HEK293T (cell line): ENCODE measurements at regions not wholly inside any gene's neighbourhood (a gene's known extent, or its start where the extent isn't known, plus 50 kb on each side); places are given as distances from the start of the nearest gene placed in this dataset.

ENCODE experiments used
- CTCF ChIA-PET: fragments of 350-600 bp; formaldehyde crosslinking; extraction: SDS; loops from one replicate; lab custom pipeline; 2021; ENCODE audit warnings: antibody characterized with exemption, inconsistent platforms; lab: Yijun Ruan, JAX
- POLR2A ChIA-PET: fragments of 350-600 bp; formaldehyde crosslinking; extraction: SDS; loops from one replicate; lab custom pipeline; 2020; ENCODE audit warnings: antibody characterized with exemption, inconsistent platforms; lab: Yijun Ruan, JAX
- DNase-seq: peaks from one replicate; pipeline ENCODE4 v3.0.0; 2012; ENCODE audit warnings: mixed read lengths; ENCODE audit errors: extremely low spot score
- ARNT ChIP-seq: fragments of 450-650 bp; IDR thresholded peaks from 2 replicates; pipeline ENCODE4 v1.6.1; 2017; ENCODE audit warnings: mild to moderate bottlenecking
- BHLHE40 ChIP-seq: fragments of 450-650 bp; IDR thresholded peaks from 2 replicates; pipeline ENCODE4 v1.6.1; 2016; ENCODE audit warnings: mild to moderate bottlenecking, moderate library complexity, borderline replicate concordance
- CTBP1 ChIP-seq: fragments of 450-650 bp; IDR thresholded peaks from 2 replicates; pipeline ENCODE4 v1.6.1; 2016; ENCODE audit warnings: borderline replicate concordance
- ELF4 ChIP-seq: fragments of 450-650 bp; IDR thresholded peaks from 2 replicates; pipeline ENCODE4 v1.6.1; 2017; ENCODE audit warnings: antibody characterized with exemption
- FOXA1 ChIP-seq: fragments of 450-650 bp; IDR thresholded peaks from 2 replicates; pipeline ENCODE4 v1.6.1; 2016; ENCODE audit warnings: mild to moderate bottlenecking
- FOXK2 ChIP-seq: fragments of 450-650 bp; IDR thresholded peaks from 2 replicates; pipeline ENCODE4 v1.6.1; 2016; ENCODE audit warnings: mild to moderate bottlenecking
- FOXM1 ChIP-seq: fragments of 450-650 bp; IDR thresholded peaks from 2 replicates; pipeline ENCODE4 v1.6.1; 2017; ENCODE audit warnings: mild to moderate bottlenecking, borderline replicate concordance
- HDGF ChIP-seq: fragments of 450-650 bp; IDR thresholded peaks from 2 replicates; pipeline ENCODE4 v1.6.1; 2017; ENCODE audit warnings: antibody characterized with exemption, borderline replicate concordance
- L3MBTL2 ChIP-seq: fragments of 450-650 bp; conservative IDR thresholded peaks from 2 replicates; pipeline ENCODE4 v1.6.1; 2016; ENCODE audit warnings: mild to moderate bottlenecking
- LEF1 ChIP-seq: fragments of 450-650 bp; IDR thresholded peaks from 2 replicates; pipeline ENCODE4 v1.6.1; 2017; ENCODE audit warnings: mild to moderate bottlenecking, borderline replicate concordance
- NFRKB ChIP-seq: fragments of 450-650 bp; IDR thresholded peaks from 2 replicates; pipeline ENCODE4 v1.6.1; 2016; ENCODE audit warnings: mild to moderate bottlenecking, moderate library complexity
- SP1 ChIP-seq: fragments of 450-650 bp; IDR thresholded peaks from 2 replicates; pipeline ENCODE4 v1.6.1; 2017
- SUZ12 ChIP-seq: fragments of 450-650 bp; IDR thresholded peaks from 2 replicates; pipeline ENCODE4 v1.6.1; 2016; ENCODE audit warnings: mild to moderate bottlenecking
- TARDBP ChIP-seq: fragments of 450-650 bp; IDR thresholded peaks from 2 replicates; pipeline ENCODE4 v1.6.1; 2016
- ZNF384 ChIP-seq: fragments of 450-650 bp; IDR thresholded peaks from 2 replicates; pipeline ENCODE4 v1.6.1; 2016
- TF ChIP-seq, protein P1 (sequence below): fragments of 450-650 bp; IDR thresholded peaks from 2 replicates; pipeline ENCODE4 v1.6.1; 2016

- TF ChIP-seq CTBP1 = no peak
- TF ChIP-seq ELF4 = no peak
- TF ChIP-seq SP1 = no peak
- no peak for TF ChIP-seq NFRKB
- TF ChIP-seq, protein P1, sequence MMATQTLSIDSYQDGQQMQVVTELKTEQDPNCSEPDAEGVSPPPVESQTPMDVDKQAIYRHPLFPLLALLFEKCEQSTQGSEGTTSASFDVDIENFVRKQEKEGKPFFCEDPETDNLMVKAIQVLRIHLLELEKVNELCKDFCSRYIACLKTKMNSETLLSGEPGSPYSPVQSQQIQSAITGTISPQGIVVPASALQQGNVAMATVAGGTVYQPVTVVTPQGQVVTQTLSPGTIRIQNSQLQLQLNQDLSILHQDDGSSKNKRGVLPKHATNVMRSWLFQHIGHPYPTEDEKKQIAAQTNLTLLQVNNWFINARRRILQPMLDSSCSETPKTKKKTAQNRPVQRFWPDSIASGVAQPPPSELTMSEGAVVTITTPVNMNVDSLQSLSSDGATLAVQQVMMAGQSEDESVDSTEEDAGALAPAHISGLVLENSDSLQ = no peak
- no peak for TF ChIP-seq ARNT
- no peak for TF ChIP-seq SUZ12
- TF ChIP-seq LEF1 = no peak
- no peak for TF ChIP-seq FOXA1
- no peak for TF ChIP-seq ZNF384
- no peak for TF ChIP-seq TARDBP
- no peak for TF ChIP-seq L3MBTL2
- no peak for DNase-seq
- ChIA-PET CTCF (interaction anchor here (2.2 kb wide), 1 partner anchor 377 kb away, joined by 5 read pairs; no protein-coding TSS in a partner anchor), POLR2A (no interaction called here)
These were observed 71.0 kb downstream of the PTGS2 start for GRCh38 chr1:186609183-186609582.

- POLR2A ChIA-PET = no interaction called here
- TF ChIP-seq ZNF384 = peak; percentile 38; the same call in 1 of the 2 replicates
- TF ChIP-seq FOXA1 = no peak
- CTCF ChIA-PET = interaction anchor here (0.6 to 1.5 kb wide), 4 partner anchors 74 to 201 kb away, joined by 3 to 8 read pairs (median 4); partner anchors contain the start of gene PTGS2
- peak; percentile 72 for DNase-seq
These were observed 74.4 kb downstream of the PTGS2 start for GRCh38 chr1:186605762-186606350.

DNA sequence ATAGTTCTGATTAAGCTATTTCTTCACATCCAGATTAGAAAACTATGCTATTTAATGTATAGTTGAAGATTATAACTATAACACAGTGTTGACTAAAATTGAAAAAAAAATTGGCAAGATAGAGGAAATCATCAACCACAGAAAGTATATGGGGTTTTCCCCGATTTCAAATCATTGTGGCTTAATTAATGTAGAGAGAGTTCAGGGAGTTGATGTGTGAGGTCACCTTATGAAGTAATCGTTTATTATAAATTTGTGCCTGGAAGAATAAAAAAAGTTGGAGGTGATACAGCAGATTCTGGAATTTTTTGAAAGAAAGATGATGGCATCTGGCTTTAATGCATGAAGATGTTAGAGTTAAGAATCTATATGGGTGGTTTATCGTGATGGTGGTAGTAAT lies 84.3 kb downstream of the PTGS2 start:
- POLR2A ChIA-PET = no interaction called here
- no peak for DNase-seq
- CTCF ChIA-PET = no interaction called here
- TF ChIP-seq HDGF (no peak), NFRKB (no peak), FOXK2 (no peak), TARDBP (no peak), SUZ12 (no peak), ZNF384 (no peak), FOXM1 (no peak), CTBP1 (no peak), ELF4 (no peak), BHLHE40 (no peak), ARNT (no peak)
- TF ChIP-seq, protein P1 = no peak

- TF ChIP-seq ARNT (no peak), SP1 (no peak), CTBP1 (no peak), ELF4 (no peak), HDGF (no peak), FOXA1 (no peak), L3MBTL2 (no peak), TARDBP (no peak)
- TF ChIP-seq, protein P1 = no peak
- no peak for DNase-seq
- CTCF ChIA-PET = no interaction called here
- POLR2A ChIA-PET = no interaction called here
These were observed 101.8 kb downstream of the PTGS2 start for GRCh38 chr1:186578325-186579016.

DNA sequence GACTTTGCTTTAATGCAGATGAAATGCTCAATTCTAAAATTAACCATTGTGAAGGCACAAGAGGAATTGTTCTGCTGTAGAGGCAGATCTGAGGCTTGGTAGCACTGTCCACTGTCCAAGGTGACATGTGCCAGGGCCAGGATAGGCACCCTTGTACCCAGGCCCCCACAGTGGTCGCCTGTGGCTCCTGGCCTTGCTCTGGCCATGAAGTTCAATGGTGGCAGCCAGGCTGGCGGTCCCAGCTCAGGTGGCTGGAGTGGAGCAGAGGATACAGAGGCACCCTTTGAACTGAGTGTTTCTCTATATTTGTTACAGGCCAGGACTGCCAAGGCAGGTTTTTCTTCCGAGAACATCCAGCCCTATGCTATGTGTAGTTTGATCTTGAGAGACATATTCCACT lies 102.6 kb downstream of the PTGS2 start:
- no peak for DNase-seq
- TF ChIP-seq SUZ12 = no peak
- TF ChIP-seq ZNF384 = no peak
- TF ChIP-seq TARDBP = no peak
- no peak for TF ChIP-seq NFRKB
- no peak for TF ChIP-seq SP1
- ChIA-PET POLR2A (no interaction called here), CTCF (no interaction called here)

GRCh38 chr1:186577216-186577615 lies 103.0 kb downstream of the PTGS2 start:
- ChIA-PET CTCF (no interaction called here), POLR2A (no interaction called here)
- no peak for DNase-seq
- TF ChIP-seq ZNF384 = no peak
- TF ChIP-seq BHLHE40 = no peak
- TF ChIP-seq SP1 = no peak
- no peak for TF ChIP-seq TARDBP

- POLR2A ChIA-PET = no interaction called here
- DNase-seq = no peak
These were observed 104.9 kb downstream of the PTGS2 start for GRCh38 chr1:186575348-186575747.

More at GRCh38 chr1:186575348-186575747, 104.9 kb downstream of the PTGS2 start:
- TF ChIP-seq ZNF384 (no peak), FOXM1 (no peak), FOXA1 (no peak)
- CTCF ChIA-PET = no interaction called here
